HG02678 (cell line): ENCODE measurements at regions not wholly inside any gene's neighbourhood (a gene's known extent, or its start where the extent isn't known, plus 50 kb on each side); places are given as distances from the start of the nearest gene placed in this dataset.
"Not testable (repeated sequence)": the region's sequence is repeated elsewhere in the genome, so short reads cannot be mapped to it uniquely, and the experiment has no call there.

Source experiments
- ATAC-seq: cut with Tn5 transposase; IDR thresholded peaks from one replicate; pipeline ENCODE4 v1.9.1; 2021; ENCODE audit warnings: mild to moderate bottlenecking, moderate library complexity; ENCODE audit not compliant: unreplicated experiment

- ATAC-seq, result no peak
Observed at GRCh38 chr3:25171118-25171807, 256.8 kb upstream of the RARB start.

GRCh38 chr3:25171897-25172296, 256.2 kb upstream of the RARB start:
- ATAC-seq, result no peak

GRCh38 chr3:25173606-25174005, 254.5 kb upstream of the RARB start:
- no peak for ATAC-seq

DNA sequence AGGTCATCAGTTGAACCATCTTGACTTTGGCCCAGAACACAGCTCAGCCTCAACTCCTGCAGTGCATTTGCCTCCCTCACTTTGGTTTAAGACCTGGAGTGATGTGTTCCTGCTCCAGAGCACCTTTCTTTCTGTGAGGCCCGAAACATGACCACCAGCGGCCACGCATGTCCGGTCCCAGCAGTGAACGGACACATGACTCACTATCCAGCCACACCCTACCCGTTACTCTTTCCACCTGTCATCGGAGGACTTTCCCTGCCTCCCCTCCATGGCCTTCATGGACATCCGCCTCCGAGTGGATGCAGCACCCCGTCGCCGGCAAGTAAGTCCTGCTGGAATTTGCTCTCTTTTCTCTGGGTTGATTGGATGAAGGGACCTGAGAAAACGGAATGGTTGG, 253.8 kb upstream of the RARB start:
- ATAC-seq, result no peak

- ATAC-seq, result no peak
Observed at GRCh38 chr3:25177041-25177440, 251.0 kb upstream of the RARB start.

GRCh38 chr3:25178672-25179071, 249.4 kb upstream of the RARB start:
- no peak for ATAC-seq

- no peak for ATAC-seq
Observed at GRCh38 chr3:25181096-25181495, 247.0 kb upstream of the RARB start.

DNA sequence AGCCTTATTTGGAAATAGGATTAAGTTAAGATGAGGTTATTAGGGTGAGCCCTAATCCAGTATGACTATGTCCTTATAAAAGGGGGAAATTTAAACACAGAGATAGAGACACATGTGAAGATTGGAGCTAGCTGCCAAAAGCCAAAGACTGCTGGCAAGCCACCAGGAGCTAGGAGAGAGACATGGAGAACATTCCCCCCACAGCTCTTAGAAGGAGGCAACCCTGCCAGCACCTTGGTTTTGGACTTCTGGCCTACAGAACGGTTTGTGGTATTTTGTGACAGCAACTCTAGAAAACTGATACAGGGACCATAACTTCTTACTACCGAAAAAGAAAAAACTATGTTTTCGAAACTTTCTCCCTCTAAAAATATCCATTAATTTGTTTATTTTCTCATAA, 245.3 kb upstream of the RARB start:
- ATAC-seq, result no peak

DNA sequence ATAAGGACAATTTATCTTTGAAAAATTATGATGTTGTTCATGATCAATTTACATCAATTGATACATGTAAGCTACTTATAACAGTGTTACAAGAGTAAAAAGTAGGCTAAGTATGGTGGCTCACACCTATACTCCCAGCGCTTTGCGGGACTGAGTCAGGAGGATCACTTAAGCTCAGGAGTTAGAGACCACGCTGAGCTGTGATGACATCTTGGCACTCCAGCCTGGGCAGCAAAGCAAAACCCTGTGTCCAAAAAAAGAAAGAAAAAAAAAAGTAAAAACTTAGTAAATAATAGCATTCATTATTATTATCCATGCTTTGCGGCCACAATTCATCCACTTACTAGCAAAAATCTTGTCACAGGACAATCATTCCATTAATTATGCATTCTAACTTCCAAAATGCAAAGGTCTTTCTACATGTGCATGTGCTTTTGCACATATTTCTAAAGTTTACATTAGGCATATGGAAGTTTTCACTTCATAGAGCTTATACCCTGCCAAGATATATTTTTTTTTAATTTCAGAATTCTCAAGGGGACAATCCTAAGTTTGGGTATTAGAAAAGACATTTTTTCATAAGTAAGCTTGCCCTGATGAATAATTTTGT, 243.3 kb upstream of the RARB start:
- ATAC-seq, result no peak

DNA sequence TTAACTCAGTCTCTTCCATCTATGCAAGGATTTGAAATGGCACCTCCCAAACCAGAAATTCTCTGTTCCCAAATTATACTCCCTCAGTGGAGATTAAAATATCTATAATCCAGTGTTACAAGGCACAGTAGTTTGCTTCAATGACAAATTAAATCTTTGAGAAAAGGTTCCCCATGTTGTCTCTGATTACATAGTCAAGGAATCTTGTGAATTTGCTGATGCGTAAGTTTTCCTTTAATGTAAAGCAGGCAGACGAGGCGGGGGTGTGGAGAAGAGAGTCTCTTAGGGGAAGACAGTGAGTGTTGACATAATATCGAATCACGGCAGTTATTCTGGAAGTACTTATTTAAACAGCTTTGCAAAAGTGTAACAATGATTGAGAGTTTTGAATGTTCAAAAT, 236.4 kb upstream of the RARB start:
- ATAC-seq, result no peak

GRCh38 chr3:25199567-25199966, 228.5 kb upstream of the RARB start:
- not testable (repeated sequence) for ATAC-seq

DNA sequence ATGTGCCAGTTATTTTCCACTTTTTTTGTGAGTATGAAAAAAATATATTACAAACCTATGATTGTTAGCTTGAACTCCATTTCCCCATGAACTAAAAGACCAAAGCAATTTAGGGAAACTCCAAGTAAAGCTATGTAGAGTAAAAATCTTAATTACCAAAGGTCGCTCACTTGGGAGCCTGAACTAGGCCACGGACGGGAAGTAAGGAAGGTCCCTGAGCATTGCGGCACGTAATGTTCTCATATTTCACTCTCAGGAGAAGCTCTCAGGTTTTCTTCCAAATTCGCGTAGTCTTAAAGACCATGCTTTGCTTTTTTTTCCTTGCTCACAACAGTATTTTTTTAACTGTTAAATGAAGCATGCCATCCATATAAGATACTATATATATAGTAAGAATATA, 215.3 kb upstream of the RARB start:
- no peak for ATAC-seq

- no peak for ATAC-seq
Observed at GRCh38 chr3:25214034-25214433, 214.0 kb upstream of the RARB start.

DNA sequence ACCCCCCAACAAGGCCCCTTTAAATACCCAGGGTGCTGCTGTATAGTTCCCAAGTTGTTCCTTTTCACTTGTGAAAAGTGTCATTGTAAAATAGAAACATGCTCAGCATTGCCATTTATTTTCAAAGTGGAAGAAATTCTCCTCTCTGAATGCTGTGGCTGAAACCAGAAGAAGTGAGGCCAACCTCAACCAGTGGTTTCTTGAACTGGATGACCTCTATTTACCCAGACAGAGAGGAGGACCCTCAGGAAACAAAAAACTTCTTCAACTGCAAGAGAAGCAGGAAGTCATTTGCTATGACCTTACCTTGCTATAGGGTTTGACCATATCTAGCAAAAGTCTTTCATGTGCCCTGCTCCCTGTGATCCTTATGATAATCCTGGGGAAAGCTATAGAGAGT, 209.7 kb upstream of the RARB start:
- ATAC-seq, result no peak

DNA sequence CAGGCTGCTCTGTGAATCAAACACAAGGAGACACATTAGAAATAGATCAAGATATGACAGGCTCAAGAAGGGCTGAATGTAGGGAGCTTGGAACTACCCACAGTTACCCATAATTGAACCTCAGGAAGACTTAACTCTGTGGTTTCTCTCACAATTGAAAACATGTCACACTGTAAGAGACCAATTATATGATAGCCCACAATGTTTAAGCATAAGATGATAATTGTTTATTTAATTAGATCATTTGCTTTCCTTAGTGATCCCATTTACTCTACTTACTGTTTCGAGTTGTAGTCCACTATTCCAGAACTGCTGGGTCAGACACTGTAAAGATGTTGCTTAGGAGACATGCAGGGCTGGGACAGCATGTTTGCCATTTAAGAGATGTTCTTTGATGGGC, 201.3 kb upstream of the RARB start:
- ATAC-seq, result no peak

DNA sequence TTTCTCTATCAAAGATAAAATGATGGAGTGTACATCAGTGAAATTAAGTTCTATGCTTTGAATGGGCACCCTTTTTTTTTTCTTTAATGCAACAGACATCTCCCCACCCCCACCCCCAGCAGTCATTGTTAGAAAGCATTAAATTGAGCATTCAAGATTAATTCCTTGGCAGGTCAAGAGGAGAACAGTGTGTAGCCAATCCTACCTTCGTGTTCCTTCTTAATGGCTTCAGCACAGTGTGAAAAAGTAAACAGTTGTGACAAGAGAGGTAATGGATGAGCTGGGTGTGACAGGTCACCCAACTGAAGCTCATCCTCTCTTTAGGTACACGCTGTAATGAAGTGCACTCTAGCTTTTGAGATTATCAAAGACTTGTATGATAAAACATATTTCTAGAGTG, 198.5 kb upstream of the RARB start:
- ATAC-seq, result no peak

DNA sequence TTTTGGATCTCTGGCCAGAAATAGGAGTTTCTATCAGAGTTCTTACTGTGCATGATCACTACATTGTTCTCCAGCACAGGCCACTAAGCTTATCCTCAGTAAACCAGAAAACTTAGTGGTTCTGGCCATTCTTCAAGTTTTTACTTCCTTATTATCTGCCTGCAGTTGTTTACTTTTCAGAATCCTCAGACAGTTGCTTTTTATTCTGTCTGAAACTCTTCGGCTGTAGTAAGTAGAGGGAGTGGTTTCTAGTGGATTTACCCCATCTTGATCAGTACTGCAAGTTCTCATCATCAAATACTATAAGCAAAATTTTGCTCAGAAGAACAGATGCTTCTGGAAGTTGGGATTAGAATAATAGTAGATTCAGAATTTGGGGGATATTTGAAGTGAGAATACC, 193.0 kb upstream of the RARB start:
- no peak for ATAC-seq

DNA sequence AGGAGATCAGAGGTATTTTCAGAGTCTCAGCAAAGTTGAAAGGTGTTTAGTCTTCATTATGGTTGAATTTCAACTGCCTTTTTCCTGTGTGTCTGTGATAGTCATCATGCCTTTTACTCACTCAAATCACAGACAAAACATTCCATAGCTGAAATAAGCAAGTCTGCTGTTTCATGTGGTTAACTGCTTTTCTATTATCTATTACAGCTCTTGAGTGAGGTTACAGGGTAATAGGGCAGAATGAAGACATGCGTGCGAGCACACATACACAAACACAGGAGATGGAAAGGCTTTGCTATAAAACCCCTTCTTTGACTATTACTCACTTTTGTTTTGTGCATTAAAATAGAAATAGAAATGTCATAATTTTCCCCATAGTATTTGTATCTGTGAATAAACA, 192.6 kb upstream of the RARB start:
- ATAC-seq, result no peak

DNA sequence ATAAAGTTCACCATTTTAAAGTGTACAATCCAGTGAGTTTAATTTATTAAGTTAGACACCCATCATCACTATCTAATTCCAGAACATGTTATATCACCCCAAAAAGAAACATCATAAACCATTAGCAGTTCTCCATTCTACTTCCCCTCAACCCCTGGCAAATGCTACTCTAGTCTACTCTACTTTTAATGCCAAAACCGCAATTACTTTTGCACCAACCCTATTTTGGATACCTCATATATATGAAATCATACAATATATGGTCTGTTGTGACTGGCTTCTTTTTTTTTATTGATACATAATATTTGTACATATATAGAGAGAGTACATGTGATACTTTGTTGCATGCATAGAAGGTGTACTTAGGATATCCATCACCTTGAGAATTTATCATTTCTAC, 190.5 kb upstream of the RARB start:
- no peak for ATAC-seq

- no peak for ATAC-seq
Observed at GRCh38 chr3:25239042-25239441, 189.0 kb upstream of the RARB start.

GRCh38 chr3:25246913-25247312, 181.2 kb upstream of the RARB start:
- no peak for ATAC-seq

DNA sequence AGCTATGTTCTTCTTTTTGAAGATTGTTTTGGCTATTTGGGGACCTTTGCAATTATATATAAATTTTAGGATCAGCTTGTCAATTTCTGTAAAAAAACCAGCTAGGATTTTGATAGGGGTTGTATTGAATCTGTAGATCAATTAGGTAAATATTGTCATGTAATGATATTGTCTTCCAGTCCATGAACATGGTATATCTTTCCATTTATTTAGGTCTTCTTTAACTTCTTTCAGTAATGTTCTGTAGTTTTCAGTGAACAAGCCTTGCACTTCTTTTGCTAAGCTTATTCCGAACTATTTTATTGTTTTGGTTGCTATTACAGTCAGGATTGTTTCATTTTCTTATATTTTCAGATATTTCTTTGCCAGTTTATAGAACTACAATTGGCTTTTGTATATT, 175.8 kb upstream of the RARB start:
- no peak for ATAC-seq

- no peak for ATAC-seq
Observed at GRCh38 chr3:25257026-25257425, 171.0 kb upstream of the RARB start.
